Hepatocyte (in vitro differentiated cells): ENCODE measurements at regions not wholly inside any gene's neighbourhood (a gene's known extent, or its start where the extent isn't known, plus 50 kb on each side); places are given as distances from the start of the nearest gene placed in this dataset.

Source experiments
- CTCF ChIP-seq: fragments of 200-600 bp; sonication (generic); IDR thresholded peaks from 2 replicates; pipeline ENCODE4 v1.5.1; 2016; ENCODE audit warnings: antibody characterized with exemption, mild to moderate bottlenecking; ENCODE audit not compliant: poor library complexity
- EZH2 ChIP-seq: fragments of 200-600 bp; sonication (generic); IDR thresholded peaks from 2 replicates; pipeline ENCODE4 v1.6.1; 2016; ENCODE audit warnings: antibody characterized with exemption, mild to moderate bottlenecking, borderline replicate concordance

GRCh38 chr7:41847606-41848005 is 144.7 kb upstream of the INHBA start:
- TF ChIP-seq CTCF: no peak
- no peak for TF ChIP-seq EZH2
